Karpas-422 (cell line): ENCODE measurements at regions not wholly inside any gene's neighbourhood (a gene's known extent, or its start where the extent isn't known, plus 50 kb on each side); places are given as distances from the start of the nearest gene placed in this dataset.
A peak's percentile ranks its signal among the peaks of the same experiment; 100 is the strongest.

Source experiments
- DNase-seq: peaks from one replicate; pipeline ENCODE4 v3.0.0-alpha.2; 2015
- H2AFZ ChIP-seq: fragments of 200-600 bp; sonication (generic); 2 replicates; pipeline ENCODE4 v1.6.1; 2014; ENCODE audit warnings: antibody characterized with exemption, low read length, mixed read lengths
- H3K27ac ChIP-seq: fragments of 200-600 bp; sonication (generic); 2 replicates; pipeline ENCODE4 v1.5.1; 2014; ENCODE audit warnings: mild to moderate bottlenecking, low read length, moderate library complexity
- H3K27me3 ChIP-seq: fragments of 200-600 bp; sonication (generic); 2 replicates; pipeline ENCODE4 v1.6.1; 2014; ENCODE audit warnings: low read length, mixed read lengths
- H3K36me3 ChIP-seq: fragments of 200-600 bp; sonication (generic); 2 replicates; pipeline ENCODE4 v1.6.1; 2014; ENCODE audit warnings: low read length, mixed read lengths; ENCODE audit not compliant: insufficient read depth
- H3K4me1 ChIP-seq: fragments of 200-600 bp; sonication (generic); 2 replicates; pipeline ENCODE4 v1.6.1; 2014; ENCODE audit warnings: mild to moderate bottlenecking, low read length, mixed read lengths
- H3K4me2 ChIP-seq: fragments of 200-600 bp; sonication (generic); 2 replicates; pipeline ENCODE4 v1.6.1; 2014; ENCODE audit warnings: low read length, low read depth, mild to moderate bottlenecking; ENCODE audit not compliant: poor library complexity, severe bottlenecking
- H3K4me3 ChIP-seq: fragments of 200-600 bp; sonication (generic); 2 replicates; pipeline ENCODE4 v1.5.1; 2014; ENCODE audit warnings: mild to moderate bottlenecking, antibody characterized with exemption, low read length, mixed read lengths
- H3K79me2 ChIP-seq: fragments of 200-600 bp; sonication (generic); 2 replicates; pipeline ENCODE4 v1.6.1; 2014; ENCODE audit warnings: mild to moderate bottlenecking, low read length, mixed read lengths
- H3K9ac ChIP-seq: fragments of 200-600 bp; sonication (generic); 2 replicates; pipeline ENCODE4 v1.6.0; 2014; ENCODE audit warnings: low read length
- H3K9me2 ChIP-seq: fragments of 200-600 bp; sonication (generic), shearing (Covaris generic); replicated peaks from 2 replicates; pipeline ENCODE4 v1.6.0; 2014; ENCODE audit warnings: mild to moderate bottlenecking, low read length, moderate library complexity; ENCODE audit not compliant: insufficient read depth
- H3K9me3 ChIP-seq: fragments of 300-700, 200-600 bp; sonication (generic); 2 replicates; pipeline ENCODE4 v1.6.1; 2014; ENCODE audit warnings: low read length, mixed read lengths
- H4K20me1 ChIP-seq: fragments of 200-600 bp; sonication (generic); 2 replicates; pipeline ENCODE4 v1.6.1; 2014; ENCODE audit warnings: mild to moderate bottlenecking, antibody characterized with exemption, low read length, low read depth; ENCODE audit not compliant: insufficient read depth

GRCh38 chr14:42045383-42045782 lies 438.7 kb downstream of the LRFN5 start:
- Histone ChIP-seq H3K36me3 (peaks cover 3% of the 10 kb centered on the region; the same call in 1 of the 2 replicates), H3K4me2 (no peak overlapping the region), H4K20me1 (no peaks in the 10 kb centered on the region), H3K9me2 (no peaks in the 10 kb centered on the region), H3K9ac (no peak overlapping the region), H3K4me1 (peaks cover 3% of the 10 kb centered on the region; the same call in 1 of the 2 replicates), H2AFZ (no peak overlapping the region), H3K4me3 (no peak overlapping the region), H3K27ac (no peak overlapping the region), H3K9me3 (no peaks in the 10 kb centered on the region), H3K27me3 (no peaks in the 10 kb centered on the region), H3K79me2 (no peaks in the 10 kb centered on the region)
- no peak for DNase-seq

- Histone ChIP-seq H4K20me1 (no peaks in the 10 kb centered on the region), H2AFZ (peak overlapping the region; percentile 63), H3K9me2 (no peaks in the 10 kb centered on the region), H3K4me2 (peak overlapping the region; percentile 69), H3K9me3 (no peaks in the 10 kb centered on the region), H3K27ac (peak overlapping the region; percentile 93), H3K4me1 (peaks cover 38% of the 10 kb centered on the region), H3K27me3 (no peaks in the 10 kb centered on the region), H3K79me2 (no peaks in the 10 kb centered on the region), H3K4me3 (peak overlapping the region; percentile 44), H3K36me3 (no peaks in the 10 kb centered on the region), H3K9ac (peak overlapping the region; percentile 50)
- DNase-seq = peak; percentile 96
These were observed 421.9 kb downstream of the LRFN5 start for GRCh38 chr14:42028607-42029006.

GRCh38 chr14:42027271-42027670 lies 420.6 kb downstream of the LRFN5 start:
- H3K4me1 ChIP-seq = peaks cover 38% of the 10 kb centered on the region
- H3K4me3 ChIP-seq = peak overlapping the region; percentile 44
- no peaks in the 10 kb centered on the region for H3K36me3 ChIP-seq
- peak overlapping the region; percentile 19; the same call in 1 of the 2 replicates for H3K9ac ChIP-seq
- peak overlapping the region; percentile 93 for H3K27ac ChIP-seq
- peak overlapping the region; percentile 69 for H3K4me2 ChIP-seq
- no peaks in the 10 kb centered on the region for H3K9me2 ChIP-seq
- no peaks in the 10 kb centered on the region for H3K9me3 ChIP-seq
- no peaks in the 10 kb centered on the region for H3K27me3 ChIP-seq
- H2AFZ ChIP-seq = peak overlapping the region; percentile 93
- peak; percentile 75 for DNase-seq
- no peaks in the 10 kb centered on the region for H4K20me1 ChIP-seq
- H3K79me2 ChIP-seq = no peaks in the 10 kb centered on the region

- Histone ChIP-seq H3K27me3 (no peaks in the 10 kb centered on the region), H3K4me3 (no peak overlapping the region), H2AFZ (no peak overlapping the region), H3K36me3 (no peaks in the 10 kb centered on the region), H3K27ac (no peak overlapping the region), H3K9me3 (no peaks in the 10 kb centered on the region), H3K9ac (no peak overlapping the region), H3K79me2 (no peaks in the 10 kb centered on the region), H4K20me1 (no peaks in the 10 kb centered on the region), H3K4me2 (no peak overlapping the region), H3K9me2 (no peaks in the 10 kb centered on the region), H3K4me1 (peaks cover 28% of the 10 kb centered on the region)
- no peak for DNase-seq
These were observed 416.8 kb downstream of the LRFN5 start for GRCh38 chr14:42023452-42023851.

- no peaks in the 10 kb centered on the region for H3K79me2 ChIP-seq
- H4K20me1 ChIP-seq = no peaks in the 10 kb centered on the region
- no peaks in the 10 kb centered on the region for H3K9me3 ChIP-seq
- no peak for DNase-seq
- H2AFZ ChIP-seq = peak overlapping the region; percentile 94
- no peak overlapping the region for H3K4me3 ChIP-seq
- H3K9me2 ChIP-seq = no peaks in the 10 kb centered on the region
- peaks cover 11% of the 10 kb centered on the region for H3K4me1 ChIP-seq
- H3K9ac ChIP-seq = no peak overlapping the region
- H3K4me2 ChIP-seq = no peak overlapping the region
- no peaks in the 10 kb centered on the region for H3K36me3 ChIP-seq
- no peaks in the 10 kb centered on the region for H3K27me3 ChIP-seq
- H3K27ac ChIP-seq = no peak overlapping the region
These were observed 407.6 kb downstream of the LRFN5 start for GRCh38 chr14:42014301-42014700.

GRCh38 chr14:42013559-42013958 lies 406.9 kb downstream of the LRFN5 start:
- peaks cover 13% of the 10 kb centered on the region for H3K4me1 ChIP-seq
- H3K36me3 ChIP-seq = no peaks in the 10 kb centered on the region
- H4K20me1 ChIP-seq = no peaks in the 10 kb centered on the region
- H3K4me3 ChIP-seq = no peak overlapping the region
- no peaks in the 10 kb centered on the region for H3K9me2 ChIP-seq
- no peaks in the 10 kb centered on the region for H3K9me3 ChIP-seq
- DNase-seq = no peak
- H2AFZ ChIP-seq = peak overlapping the region; percentile 94; the same call in 1 of the 2 replicates
- H3K27ac ChIP-seq = no peak overlapping the region
- no peak overlapping the region for H3K9ac ChIP-seq
- no peaks in the 10 kb centered on the region for H3K79me2 ChIP-seq
- H3K27me3 ChIP-seq = no peaks in the 10 kb centered on the region
- no peak overlapping the region for H3K4me2 ChIP-seq

- H4K20me1 ChIP-seq = no peaks in the 10 kb centered on the region
- H3K4me2 ChIP-seq = no peak overlapping the region
- no peaks in the 10 kb centered on the region for H3K9me2 ChIP-seq
- H3K4me3 ChIP-seq = no peak overlapping the region
- no peaks in the 10 kb centered on the region for H3K36me3 ChIP-seq
- H3K79me2 ChIP-seq = no peaks in the 10 kb centered on the region
- no peak for DNase-seq
- 0 out of 2 replicates have a peak overlapping the region, but pooled peaks have one; percentile 94 for H2AFZ ChIP-seq
- peaks cover 15% of the 10 kb centered on the region for H3K4me1 ChIP-seq
- H3K27ac ChIP-seq = no peak overlapping the region
- no peaks in the 10 kb centered on the region for H3K27me3 ChIP-seq
- H3K9ac ChIP-seq = no peak overlapping the region
- H3K9me3 ChIP-seq = no peaks in the 10 kb centered on the region
These were observed 406.5 kb downstream of the LRFN5 start for GRCh38 chr14:42013153-42013552.

GRCh38 chr14:42011221-42011620 lies 404.5 kb downstream of the LRFN5 start:
- H3K9me3 ChIP-seq = no peaks in the 10 kb centered on the region
- DNase-seq = no peak
- no peak overlapping the region for H3K4me3 ChIP-seq
- peak overlapping the region; percentile 94 for H2AFZ ChIP-seq
- H3K36me3 ChIP-seq = no peaks in the 10 kb centered on the region
- no peak overlapping the region for H3K9ac ChIP-seq
- no peaks in the 10 kb centered on the region for H3K9me2 ChIP-seq
- H3K27ac ChIP-seq = no peak overlapping the region
- no peaks in the 10 kb centered on the region for H3K27me3 ChIP-seq
- H3K79me2 ChIP-seq = no peaks in the 10 kb centered on the region
- no peak overlapping the region for H3K4me2 ChIP-seq
- H3K4me1 ChIP-seq = peaks cover 18% of the 10 kb centered on the region
- H4K20me1 ChIP-seq = no peaks in the 10 kb centered on the region
